ENCODE measurements at regions not wholly inside any gene's neighbourhood (a gene's known extent, or its start where the extent isn't known, plus 50 kb on each side); places are given as distances from the start of the nearest gene placed in this dataset.

GRCh38 chr5:174311531-174312269 lies 266.2 kb downstream of the NSG2 start:
- DNase-seq (ENCODE audit: low spot score): peak; percentile 90

GRCh38 chr5:174312270-174312617 lies 266.7 kb downstream of the NSG2 start:
- no peak for DNase-seq (ENCODE audit: low spot score)

- DNase-seq (ENCODE audit: low spot score): no peak
Measured at GRCh38 chr5:174312641-174313040, 267.1 kb downstream of the NSG2 start.

GRCh38 chr5:174313615-174314014 lies 268.1 kb downstream of the NSG2 start:
- DNase-seq (ENCODE audit: low spot score): no peak

GRCh38 chr5:174314261-174314660 lies 268.8 kb downstream of the NSG2 start:
- no peak for DNase-seq (ENCODE audit: low spot score)

- DNase-seq (ENCODE audit: low spot score): no peak
Measured at GRCh38 chr5:174315471-174315870, 270.0 kb downstream of the NSG2 start.

- no peak for DNase-seq (ENCODE audit: low spot score)
Measured at GRCh38 chr5:174315871-174316270, 270.4 kb downstream of the NSG2 start.

GRCh38 chr5:174316326-174316725 lies 270.8 kb downstream of the NSG2 start:
- DNase-seq (ENCODE audit: low spot score): no peak

- peak; percentile 77 for DNase-seq (ENCODE audit: low spot score)
Measured at GRCh38 chr5:174317256-174317894, 271.9 kb downstream of the NSG2 start.

DNA sequence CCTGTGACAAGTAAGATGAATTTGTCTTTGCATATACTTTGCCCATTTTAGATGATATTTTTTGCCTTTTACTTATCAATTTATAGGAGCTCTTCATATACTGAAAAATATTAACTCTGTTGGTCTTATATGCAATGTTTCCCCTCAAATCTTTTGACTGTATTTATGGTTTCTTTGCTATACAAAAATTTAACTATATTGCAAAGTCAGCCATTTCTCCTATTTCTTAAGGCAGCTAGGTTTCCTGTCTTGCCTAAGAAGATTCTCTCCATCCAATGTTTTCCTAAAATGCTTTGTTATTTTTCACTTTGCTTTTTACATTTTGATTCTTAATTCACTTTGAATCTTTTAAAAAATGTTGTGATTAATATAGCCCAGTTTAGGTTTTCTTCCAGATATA lies 273.1 kb downstream of the NSG2 start:
- no peak for DNase-seq (ENCODE audit: low spot score)

DNA sequence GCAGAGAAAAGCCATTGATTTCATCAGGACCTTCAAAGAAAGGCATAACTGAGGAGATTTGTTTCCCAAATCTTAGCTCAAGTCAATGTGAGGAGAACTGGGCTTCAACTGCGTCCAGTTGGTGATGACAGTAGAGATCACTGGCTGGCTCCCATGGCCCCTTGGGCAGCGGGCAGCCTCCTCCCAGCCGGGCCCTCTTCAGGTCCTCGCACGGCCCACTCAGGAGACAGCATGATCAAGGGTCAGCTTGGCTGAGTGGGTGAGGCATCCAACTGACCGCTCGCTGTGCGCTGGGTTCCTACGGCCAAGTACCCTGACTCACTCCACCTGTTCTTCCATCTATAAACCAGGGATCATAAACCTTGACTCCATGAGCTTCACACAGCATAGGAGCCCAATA lies 274.0 kb downstream of the NSG2 start:
- DNase-seq (ENCODE audit: low spot score): no peak

DNA sequence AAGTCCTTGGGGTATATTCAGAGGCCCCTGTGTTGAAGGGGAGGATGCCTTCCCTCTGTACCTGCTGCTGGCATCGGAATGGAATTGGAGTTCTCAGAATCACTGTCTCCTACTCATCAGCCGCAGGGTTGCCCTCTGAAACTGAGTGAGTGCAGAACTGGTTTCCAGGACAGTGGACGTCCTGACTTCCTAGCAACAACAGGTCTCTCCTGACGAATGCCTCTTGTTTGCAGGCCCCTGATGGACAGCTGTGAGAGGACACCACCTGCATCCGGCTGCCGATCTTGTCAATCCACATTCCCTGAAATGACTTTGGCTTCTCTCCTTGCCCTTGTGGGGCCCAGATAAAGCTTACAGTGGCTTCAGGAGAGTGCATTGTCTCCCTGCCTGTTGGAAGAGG lies 274.5 kb downstream of the NSG2 start:
- DNase-seq (ENCODE audit: low spot score): no peak

- DNase-seq (ENCODE audit: low spot score): peak; percentile 74
Measured at GRCh38 chr5:174323878-174324281, 278.4 kb downstream of the NSG2 start.

GRCh38 chr5:174324680-174325079 lies 279.2 kb downstream of the NSG2 start:
- no peak for DNase-seq (ENCODE audit: low spot score)

GRCh38 chr5:174325431-174325830 lies 279.9 kb downstream of the NSG2 start:
- no peak for DNase-seq (ENCODE audit: low spot score)

DNA sequence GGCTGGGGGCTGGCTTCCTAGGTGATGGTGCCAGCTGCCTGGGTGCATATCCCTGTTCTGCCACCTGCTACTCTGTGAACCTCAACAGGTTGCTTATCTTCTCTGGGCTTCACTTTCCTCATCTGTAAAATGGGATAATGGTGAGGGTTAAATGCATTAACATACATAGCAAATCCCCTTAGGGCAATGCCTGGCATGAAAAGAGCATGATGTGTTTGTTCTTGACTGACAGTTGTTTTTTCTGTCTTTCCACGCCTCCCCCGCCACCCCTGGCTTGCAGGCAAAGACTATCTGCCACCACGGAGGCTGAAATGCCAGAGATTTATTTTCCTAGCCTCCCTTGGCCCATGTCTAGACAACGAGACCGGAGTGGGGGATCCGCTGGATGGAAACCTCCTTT lies 280.5 kb downstream of the NSG2 start:
- DNase-seq (ENCODE audit: low spot score): no peak

DNA sequence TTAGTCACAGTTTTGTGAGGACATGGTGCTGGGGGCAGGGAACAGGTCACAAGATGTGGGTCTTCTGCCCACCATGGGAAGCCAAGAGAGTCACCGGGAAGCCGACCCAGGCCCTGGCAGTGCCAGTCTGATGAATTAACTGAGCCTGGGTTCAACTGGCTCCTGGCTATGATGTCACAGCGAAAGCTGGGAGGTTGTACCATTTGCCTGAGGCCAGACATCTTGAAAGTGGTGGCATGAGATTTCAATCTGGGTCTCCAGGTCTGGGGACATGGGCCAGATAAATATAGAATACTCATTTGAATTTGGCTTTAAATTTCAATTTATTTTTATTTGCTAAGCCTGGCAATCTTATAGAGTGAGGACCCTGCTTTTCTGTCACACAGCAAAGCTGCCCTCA lies 280.9 kb downstream of the NSG2 start:
- no peak for DNase-seq (ENCODE audit: low spot score)

DNA sequence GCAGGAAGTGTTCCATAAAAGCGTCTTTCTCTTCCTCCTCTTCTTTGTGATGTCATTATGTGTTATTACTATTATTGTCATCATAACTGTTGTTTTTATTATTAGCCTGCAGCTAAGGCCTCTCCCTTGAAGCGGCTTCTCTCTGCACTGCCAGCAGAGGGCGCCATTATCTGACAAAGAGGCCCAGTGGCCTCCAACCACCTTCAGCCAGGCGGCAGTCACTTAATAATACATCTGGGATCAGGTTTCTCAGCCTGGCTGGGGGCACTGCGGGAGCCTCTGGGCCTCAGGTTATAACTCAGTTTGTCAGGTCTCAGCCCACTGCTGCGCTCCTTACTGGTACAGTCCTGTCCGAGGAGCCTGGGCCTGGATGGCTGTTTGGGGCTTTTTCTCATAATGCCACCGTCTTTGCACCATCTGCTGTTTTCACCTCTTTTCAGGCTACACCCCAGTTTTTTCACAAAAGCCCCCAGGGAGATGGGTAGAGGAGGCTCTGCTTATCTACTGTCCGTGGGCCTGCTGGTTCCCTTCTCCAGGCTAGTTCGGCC lies 281.9 kb downstream of the NSG2 start:
- peak; percentile 60 for DNase-seq (ENCODE audit: low spot score)

GRCh38 chr5:174327896-174328295 lies 282.4 kb downstream of the NSG2 start:
- no peak for DNase-seq (ENCODE audit: low spot score)

DNA sequence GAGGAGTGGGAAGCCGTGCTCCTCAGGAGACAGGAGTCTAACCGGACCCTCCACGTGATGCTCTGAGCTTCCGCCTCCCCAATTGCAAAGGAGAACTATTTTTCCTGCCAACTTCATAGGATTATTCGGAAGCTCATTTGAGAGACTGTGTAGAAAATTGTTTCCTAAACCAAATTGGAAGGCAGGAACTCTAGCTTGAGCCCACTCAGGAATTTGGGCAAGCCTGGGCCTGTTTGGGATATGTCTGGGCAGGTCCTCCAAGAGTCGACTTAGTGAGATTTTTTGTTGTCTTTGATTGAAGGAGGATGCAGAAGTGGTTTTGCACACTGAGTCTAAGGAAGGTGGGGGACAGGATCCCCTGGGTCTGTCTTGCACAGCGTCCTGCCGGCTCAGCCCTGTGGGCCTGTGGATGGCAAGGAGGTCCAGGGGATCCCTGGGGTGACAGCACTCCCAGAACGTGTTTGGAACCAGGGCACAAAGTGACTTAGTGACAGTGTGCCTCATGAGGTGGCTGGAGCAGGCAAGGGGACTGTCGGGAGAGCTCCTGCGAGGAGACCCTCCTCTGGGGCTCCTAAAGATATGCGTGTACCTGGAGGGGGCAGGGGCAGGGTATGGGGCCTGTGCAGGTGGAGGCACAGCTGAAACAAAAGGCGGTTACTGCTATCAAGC lies 283.3 kb downstream of the NSG2 start:
- DNase-seq (ENCODE audit: low spot score): no peak

DNA sequence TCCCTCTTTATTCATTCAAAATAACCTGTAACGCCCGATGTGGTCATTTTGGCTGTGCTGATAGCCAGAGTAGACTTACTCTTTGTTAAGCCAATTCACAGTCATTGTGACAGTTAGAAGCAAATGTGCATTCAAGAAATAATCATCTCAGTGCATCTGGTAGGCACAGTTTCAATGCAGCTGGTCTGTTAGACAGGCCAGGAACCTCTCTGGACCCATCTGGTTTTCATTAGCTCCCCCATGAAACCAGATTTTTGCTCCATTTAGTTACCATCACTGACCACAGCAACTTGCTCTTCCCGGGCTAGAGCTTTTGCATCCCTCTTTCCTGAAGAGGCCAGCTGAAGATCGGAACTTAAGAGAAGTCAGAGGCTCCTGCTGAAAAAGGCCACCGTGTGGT lies 284.2 kb downstream of the NSG2 start:
- no peak for DNase-seq (ENCODE audit: low spot score)

DNA sequence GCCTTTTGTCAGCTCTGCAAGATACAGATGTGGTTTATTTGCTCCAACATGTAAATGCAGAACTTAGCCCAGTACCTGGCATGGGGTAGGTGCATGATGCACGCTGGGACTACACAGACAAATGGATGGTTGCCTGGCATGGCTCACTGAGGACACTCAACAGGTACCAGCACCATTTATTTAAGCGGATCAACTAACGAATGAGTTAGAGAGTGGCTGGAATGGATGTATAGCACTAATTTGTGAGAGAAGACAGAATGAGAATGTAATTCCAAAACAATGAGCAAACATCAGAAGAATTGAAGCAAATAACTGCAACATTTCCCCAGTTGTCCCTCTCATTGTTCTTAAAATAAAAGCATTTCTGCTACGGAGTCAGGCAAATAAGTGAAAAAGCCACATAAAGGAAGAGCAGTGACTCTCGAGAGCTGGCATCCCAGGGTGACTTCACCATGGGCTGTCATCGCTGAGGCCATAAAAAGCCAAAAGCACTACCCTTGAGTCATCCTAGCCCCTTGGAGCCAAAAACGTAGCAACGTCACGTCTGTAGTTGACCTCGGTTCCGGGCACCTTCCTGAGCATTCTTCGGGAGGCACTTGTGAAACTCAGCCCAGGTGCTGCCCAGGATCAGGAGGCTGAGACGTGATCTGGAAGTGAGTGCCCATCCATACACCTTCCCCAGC lies 290.3 kb downstream of the NSG2 start:
- no peak for DNase-seq (ENCODE audit: low spot score)

- no peak for DNase-seq (ENCODE audit: low spot score)
Measured at GRCh38 chr5:174336479-174336878, 291.0 kb downstream of the NSG2 start.
